HG03280 (cell line): ENCODE measurements at regions not wholly inside any gene's neighbourhood (a gene's known extent, or its start where the extent isn't known, plus 50 kb on each side); places are given as distances from the start of the nearest gene placed in this dataset.
A peak's percentile ranks its signal among the peaks of the same experiment; 100 is the strongest.
"Not testable (repeated sequence)": the region's sequence is repeated elsewhere in the genome, so short reads cannot be mapped to it uniquely, and the experiment has no call there.

Experiments used
- ATAC-seq: cut with Tn5 transposase; IDR thresholded peaks from one replicate; pipeline ENCODE4 v1.9.1; 2021; ENCODE audit warnings: mild to moderate bottlenecking, moderate library complexity; ENCODE audit not compliant: unreplicated experiment

DNA sequence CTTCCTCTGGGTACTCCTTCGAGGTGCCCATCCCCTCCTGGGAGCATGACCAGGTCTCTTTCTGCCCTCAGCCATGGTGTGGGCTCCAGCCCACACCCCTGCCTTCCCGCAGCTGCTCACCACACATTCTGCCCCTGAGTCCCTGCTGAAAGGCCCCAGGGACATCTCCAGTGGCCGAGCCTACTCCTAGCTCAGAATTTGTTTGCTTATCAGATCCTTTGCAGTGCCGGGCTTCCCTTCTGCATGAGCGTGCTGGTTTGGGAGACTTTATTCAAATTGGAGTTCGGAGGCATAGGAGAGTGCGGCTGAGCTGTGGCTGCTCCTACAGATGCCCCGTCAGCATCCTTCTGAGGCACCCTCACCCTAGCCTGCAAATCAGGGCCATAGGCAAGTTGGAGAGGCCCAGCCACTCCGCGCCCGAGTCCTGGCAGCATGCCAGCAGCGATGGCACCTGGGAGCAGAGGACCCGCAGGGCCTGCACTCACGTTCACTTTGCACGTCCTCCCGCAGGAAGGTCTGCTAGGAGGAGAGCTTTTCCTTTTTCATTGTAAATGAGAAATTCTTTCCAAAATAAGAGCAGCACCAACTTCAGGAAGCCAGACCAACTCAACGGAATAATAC is 327.3 kb downstream of the QKI start:
- no peak for ATAC-seq

DNA sequence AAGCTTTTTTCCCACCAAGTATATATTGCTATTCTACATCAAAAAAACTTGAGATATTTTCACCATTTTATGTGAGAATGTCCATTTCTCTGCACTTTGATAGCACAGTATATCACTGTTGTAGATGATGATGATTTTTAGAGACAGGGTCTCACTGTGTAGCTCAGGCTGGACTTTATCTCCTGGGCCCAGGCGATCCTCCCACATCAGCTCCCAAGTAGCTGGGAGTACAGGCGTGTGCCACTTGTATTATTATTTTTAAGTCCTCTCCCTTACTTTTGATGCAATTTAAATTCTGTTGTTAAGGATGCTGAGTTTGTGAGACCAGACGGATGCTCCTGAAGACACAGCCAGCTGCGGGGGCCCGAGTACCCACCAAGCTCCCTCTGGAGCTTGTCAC is 326.8 kb downstream of the QKI start:
- no peak for ATAC-seq

DNA sequence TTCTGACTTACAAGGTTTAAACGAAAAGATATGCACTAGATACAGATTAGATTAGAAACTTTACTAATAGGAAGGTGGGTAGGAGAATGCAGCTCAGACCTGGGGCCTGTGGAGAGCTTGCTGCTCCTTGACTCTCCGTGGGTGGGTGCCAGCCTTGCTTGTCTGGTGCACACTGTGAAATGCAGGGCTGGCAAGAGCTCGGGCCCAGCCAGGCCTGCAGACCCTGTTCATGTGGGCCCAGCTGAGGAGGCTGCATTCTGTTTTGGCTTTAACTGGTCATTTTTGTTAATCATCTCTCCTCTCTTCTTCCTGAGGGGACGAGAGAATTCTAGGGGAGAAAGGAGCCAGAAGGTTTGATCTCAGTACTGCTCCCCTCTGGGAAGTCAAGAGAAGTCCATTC is 325.4 kb downstream of the QKI start:
- no peak for ATAC-seq

DNA sequence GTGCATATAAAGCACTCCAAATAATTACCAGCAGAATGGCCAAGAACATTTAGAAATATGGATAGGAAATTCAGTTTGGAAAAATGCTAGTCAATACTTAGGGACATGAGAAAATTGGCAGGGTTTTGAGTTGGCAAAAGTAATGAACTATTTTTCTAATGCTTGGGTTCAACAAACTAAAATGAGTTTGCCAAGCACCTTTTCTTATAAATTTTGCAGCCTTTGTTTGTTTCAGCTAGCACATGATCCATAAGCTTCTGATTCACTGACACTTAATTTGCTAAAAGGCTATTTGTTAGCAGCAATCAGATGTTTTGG is 324.8 kb downstream of the QKI start:
- ATAC-seq = no peak

DNA sequence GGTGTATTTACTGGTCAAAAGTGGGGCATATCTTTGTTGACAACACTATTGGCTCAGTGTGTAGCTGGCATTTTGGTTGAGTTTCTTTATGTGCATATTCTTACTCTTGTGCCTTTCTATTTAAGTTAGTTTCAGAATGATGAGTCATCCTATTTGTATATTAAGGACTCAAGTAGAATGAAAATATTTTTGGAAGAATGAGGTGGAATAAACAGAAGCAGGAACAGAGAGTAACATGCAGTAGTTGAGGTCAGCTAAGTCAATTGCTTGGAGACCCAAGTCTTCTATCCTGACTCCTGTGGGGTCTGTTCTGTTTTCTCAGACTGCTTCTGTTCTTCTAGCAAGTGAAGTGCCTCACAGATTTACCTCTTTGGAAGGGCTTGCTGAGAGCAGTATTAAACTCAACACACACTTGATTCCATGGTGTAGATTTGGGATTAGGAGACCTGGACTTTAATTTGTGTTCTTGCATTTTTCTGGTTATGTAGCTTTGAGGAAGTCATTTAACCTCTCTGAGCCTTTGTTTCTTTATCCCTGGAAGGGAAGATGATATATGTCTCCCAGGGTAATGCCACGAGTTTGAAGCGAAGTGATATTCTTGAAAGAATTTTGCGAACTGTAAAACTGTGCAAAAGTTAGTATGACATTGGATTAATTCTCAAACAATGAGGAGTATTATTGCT is 324.3 kb downstream of the QKI start:
- ATAC-seq = peak; percentile 60

GRCh38 chr6:163738304-163738703 is 323.8 kb downstream of the QKI start:
- no peak for ATAC-seq

GRCh38 chr6:163735076-163735475 is 320.6 kb downstream of the QKI start:
- ATAC-seq = no peak

DNA sequence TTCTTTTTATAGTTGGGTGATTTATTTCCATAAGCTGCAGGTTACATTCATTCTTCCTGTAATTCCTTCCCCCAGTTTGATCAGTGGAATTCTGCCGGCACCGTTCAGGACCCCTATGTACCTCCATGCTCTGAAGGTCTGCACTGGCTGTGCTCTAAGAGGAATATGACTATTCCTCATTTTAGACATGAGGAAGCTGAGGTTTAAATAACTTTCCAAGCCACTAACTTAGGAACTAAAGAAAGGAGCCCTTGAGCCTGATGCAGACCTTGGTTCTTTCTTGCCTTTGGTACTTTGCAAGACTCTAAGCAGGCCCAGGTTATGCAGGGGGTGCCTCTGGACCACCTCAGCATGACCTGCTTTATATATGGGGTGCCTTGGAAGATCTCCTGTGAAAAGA is 318.5 kb downstream of the QKI start:
- ATAC-seq = no peak

DNA sequence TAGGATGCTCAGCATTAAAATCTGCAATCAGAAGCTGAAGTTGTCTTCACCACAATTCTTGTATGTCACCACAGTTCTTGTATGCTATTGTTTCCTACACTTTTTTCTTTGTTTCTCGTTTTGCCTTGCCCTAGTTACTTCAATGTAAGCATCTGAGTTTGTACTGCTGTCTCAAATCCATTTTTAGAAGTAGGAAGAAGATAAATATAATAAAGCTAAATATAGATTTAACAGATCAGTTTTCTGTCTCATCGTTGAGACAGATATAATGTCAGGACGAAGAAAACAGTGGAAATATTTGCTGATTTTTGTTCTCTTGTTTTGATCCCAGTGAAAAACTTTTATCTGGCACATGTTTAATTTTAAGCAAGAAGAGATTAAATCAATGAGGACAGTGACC is 318.0 kb downstream of the QKI start:
- ATAC-seq = no peak

- ATAC-seq = not testable (repeated sequence)
Measured at GRCh38 chr6:163732014-163732351, 317.5 kb downstream of the QKI start.

DNA sequence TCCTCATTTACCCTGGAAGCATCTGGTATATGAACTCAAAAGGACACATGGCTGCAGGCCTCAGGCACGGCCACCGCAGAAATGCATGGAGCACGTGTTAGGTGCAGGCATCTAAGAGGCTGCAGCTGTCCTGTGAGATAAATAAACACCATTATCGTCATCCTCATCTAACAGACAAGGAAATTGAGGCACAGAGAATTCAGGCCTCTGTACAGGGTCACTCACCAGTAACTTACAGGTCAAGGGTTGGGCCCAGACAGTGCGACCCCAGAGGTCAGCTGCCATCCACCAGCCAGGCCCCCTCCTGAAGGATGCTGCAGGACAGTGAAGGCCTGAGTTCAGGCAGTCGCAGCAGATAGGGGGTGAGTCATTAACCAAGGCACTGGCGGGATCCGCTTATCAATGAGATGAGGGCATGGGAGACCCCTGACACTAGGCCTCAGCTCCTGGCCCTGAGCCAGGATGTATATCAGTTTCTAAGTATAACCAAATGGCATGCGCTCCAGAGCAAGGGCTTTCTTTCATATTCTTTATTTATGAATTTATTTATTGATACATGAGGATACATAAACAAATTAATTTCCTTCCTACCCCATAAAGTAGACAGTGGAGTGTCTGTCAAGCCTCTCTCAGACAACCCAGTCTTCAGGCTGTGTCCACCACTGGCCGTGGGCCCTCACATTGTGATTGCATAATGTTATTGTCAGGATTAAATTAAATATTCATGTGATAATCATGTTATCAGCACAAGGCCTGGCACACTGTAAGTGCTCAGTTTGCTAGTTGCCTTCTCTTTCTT is 316.9 kb downstream of the QKI start:
- no peak for ATAC-seq

- no peak for ATAC-seq
Measured at GRCh38 chr6:163730246-163731210, 316.0 kb downstream of the QKI start.

GRCh38 chr6:163729127-163729872 is 314.8 kb downstream of the QKI start:
- no peak for ATAC-seq

DNA sequence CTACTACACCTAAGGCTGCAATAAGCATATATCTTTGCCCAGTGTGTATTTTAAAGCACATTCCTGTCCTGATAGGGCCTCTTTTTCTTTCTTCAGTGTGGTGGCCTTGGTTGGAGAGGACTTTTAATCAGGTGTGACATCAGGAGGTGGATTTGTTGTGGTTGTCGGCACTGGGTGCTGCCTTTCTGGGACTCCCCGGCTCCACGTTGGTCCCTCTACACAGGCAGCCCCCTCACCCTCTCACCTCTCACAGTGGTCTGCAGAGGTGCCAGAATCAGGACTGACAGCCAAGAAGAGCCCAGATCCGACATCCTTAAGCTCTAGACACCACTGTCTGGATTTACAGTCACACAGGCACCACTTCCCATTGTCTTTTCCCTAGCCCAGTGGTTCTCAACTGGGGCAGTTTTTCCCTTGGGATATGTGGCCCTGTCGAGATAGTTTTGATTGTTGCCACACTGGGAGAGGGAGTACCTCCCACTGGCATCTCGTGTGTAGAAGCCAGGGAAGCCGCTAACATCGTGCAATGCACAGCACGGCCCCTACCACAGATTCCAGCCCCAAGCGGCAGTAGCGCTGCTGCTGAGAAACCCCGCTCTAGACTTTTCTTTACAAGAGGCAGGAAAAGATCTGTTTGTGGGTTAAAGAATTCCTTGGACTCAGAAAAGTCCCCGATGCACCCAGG is 314.1 kb downstream of the QKI start:
- no peak for ATAC-seq

- ATAC-seq = no peak
Measured at GRCh38 chr6:163726037-163726695, 311.6 kb downstream of the QKI start.

DNA sequence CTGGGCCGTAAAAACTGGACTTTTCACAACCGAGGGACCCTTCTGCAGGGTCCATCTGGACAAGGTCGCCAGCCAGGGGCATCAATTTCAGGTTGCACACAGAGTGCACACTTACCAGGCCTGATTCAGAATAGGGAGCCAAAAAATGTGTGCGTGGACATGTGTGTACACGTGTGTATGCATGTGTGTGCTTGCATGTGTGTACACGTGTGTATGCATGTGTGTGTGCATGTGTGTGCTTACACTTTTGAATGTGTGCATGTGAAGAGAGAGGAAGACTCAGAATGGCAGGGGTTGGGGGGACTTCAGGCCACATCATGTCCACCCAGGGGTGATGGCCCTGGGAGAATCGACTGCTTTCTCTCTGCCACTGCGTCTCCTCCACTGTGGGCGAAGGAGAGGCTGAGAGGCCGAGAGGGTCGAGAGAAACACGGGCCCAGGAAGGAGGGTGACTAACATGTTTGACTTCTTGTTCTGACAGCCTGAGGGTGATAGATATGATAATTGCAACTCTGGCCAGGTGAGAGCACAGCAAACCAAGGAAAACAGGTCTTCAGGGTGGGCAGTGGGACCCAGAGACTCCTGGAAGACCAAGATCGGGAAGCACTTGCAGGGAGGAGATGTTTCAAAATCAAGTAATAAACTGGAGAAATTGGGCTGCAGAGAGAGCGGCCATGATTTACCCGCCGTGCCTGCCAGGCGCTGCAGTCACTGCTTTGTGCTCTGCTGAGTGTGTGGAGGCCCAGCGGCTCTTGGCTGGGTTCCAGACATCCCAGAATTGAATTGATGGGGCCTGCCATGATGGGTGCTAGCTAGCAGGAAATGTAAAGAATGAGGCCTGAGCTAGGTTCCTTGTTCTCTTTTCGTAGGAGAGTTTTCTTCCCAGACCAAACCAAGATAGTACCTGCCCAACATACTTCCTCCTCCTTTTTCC is 310.8 kb downstream of the QKI start:
- ATAC-seq = no peak

GRCh38 chr6:163724196-163724595 is 309.7 kb downstream of the QKI start:
- ATAC-seq = no peak

GRCh38 chr6:163723759-163724158 is 309.2 kb downstream of the QKI start:
- no peak for ATAC-seq
